Loucy (cell line): ENCODE measurements at regions not wholly inside any gene's neighbourhood (a gene's known extent, or its start where the extent isn't known, plus 50 kb on each side); places are given as distances from the start of the nearest gene placed in this dataset.

Experiments
- EZH2phosphoT487 ChIP-seq: fragments of 200-600 bp; IDR thresholded peaks from 2 replicates; pipeline ENCODE4 v1.6.1; 2018; ENCODE audit warnings: antibody characterized with exemption, mild to moderate bottlenecking, moderate library complexity, borderline replicate concordance
- TF ChIP-seq, protein P1 (sequence below): fragments of 200-600 bp; sonication (generic); conservative IDR thresholded peaks from 2 replicates; pipeline ENCODE4 v1.5.1; 2014; ENCODE audit warnings: mild to moderate bottlenecking, antibody characterized with exemption, low read length

DNA sequence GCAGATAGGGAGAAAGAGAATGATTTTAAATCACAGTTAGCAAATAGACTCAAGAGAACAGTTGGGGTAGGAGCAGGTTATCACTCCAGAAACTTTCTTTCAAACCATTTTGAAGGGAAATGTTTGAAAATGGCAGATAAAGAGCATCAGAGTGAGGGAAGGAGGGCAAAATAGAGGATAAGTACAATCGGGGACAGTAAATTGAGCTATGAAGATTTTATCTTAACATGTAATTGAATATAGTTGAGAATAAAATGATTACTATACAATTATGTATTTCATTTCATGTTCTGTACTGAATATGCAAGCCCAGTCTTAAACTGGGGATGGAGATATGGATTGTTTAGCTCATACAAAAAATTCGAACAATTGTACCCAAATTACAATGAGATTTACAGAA, 54.0 kb downstream of the MAP10 start:
- TF ChIP-seq, protein P1, sequence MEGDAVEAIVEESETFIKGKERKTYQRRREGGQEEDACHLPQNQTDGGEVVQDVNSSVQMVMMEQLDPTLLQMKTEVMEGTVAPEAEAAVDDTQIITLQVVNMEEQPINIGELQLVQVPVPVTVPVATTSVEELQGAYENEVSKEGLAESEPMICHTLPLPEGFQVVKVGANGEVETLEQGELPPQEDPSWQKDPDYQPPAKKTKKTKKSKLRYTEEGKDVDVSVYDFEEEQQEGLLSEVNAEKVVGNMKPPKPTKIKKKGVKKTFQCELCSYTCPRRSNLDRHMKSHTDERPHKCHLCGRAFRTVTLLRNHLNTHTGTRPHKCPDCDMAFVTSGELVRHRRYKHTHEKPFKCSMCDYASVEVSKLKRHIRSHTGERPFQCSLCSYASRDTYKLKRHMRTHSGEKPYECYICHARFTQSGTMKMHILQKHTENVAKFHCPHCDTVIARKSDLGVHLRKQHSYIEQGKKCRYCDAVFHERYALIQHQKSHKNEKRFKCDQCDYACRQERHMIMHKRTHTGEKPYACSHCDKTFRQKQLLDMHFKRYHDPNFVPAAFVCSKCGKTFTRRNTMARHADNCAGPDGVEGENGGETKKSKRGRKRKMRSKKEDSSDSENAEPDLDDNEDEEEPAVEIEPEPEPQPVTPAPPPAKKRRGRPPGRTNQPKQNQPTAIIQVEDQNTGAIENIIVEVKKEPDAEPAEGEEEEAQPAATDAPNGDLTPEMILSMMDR = no peak
- no peak for TF ChIP-seq EZH2phosphoT487
